GM19468 (cell line): ENCODE measurements at regions not wholly inside any gene's neighbourhood (a gene's known extent, or its start where the extent isn't known, plus 50 kb on each side); places are given as distances from the start of the nearest gene placed in this dataset.
"Not testable (repeated sequence)": the region's sequence is repeated elsewhere in the genome, so short reads cannot be mapped to it uniquely, and the experiment has no call there.

ENCODE experiments used
- ATAC-seq: cut with Tn5 transposase; IDR thresholded peaks from one replicate; pipeline ENCODE4 v1.9.1; 2021; ENCODE audit warnings: mild to moderate bottlenecking, moderate library complexity, moderate number of reproducible peaks; ENCODE audit not compliant: unreplicated experiment; ENCODE audit errors: extremely low read depth

GRCh38 chr18:72991379-72991778 is 123.6 kb upstream of the NETO1 start:
- no peak for ATAC-seq

GRCh38 chr18:72987570-72987969 is 119.8 kb upstream of the NETO1 start:
- not testable (repeated sequence) for ATAC-seq

GRCh38 chr18:72986103-72986502 is 118.3 kb upstream of the NETO1 start:
- no peak for ATAC-seq

DNA sequence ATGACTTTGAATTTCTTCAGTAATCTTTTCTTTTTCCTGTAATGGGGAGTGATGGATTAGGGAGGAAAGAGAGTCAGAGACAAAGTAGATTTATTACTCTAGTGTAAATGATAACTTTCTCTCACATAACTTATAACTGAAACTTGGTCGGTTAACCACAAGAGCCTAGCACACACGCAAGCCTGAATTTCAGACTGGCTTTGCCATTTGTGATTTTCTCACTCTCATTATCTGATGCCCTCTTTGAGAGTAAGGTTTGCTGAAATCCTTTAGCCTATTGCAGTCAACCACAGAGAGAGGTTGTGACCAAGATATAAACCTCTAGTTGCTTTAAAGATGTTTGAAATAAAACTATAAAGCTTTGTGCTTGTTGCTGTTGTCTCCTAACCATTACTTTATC is 117.9 kb upstream of the NETO1 start:
- ATAC-seq = no peak

DNA sequence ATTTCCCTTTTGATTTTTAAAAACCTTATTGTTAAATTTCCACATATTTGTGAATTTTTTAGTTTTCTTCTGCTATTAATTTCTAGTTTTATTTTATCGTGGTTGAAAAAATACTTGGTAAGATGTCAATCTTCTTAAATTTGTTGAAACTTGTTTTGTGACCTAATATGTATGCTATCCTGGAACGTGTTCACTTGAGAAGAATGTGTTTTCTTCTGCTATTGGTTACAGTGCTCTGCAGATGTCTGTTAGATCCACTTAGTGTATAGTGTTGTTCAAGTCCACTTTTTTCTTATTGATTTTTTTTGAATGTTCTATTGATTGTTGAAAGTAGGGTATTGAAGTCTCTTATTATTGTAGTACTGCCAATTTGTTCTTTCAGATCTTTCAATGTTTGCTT is 116.5 kb upstream of the NETO1 start:
- no peak for ATAC-seq

DNA sequence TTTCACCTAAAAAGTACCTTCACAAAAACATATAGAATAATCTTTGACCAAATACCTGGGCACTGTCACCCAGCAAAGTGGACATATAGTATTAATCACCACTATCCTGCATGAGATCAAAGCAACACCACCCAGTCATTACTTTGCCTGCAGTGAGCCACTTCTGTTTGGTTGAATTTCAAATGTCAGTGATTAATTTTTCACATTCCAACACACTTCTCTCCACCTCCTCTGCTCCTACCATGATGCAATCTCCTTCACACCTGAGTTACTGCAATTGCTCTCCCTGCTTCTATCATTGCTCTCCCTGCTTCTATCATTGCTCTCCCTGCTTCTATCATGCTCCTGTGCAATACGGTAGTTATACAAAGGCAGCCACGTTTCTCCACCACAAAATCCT is 106.1 kb upstream of the NETO1 start:
- ATAC-seq = no peak

- no peak for ATAC-seq
Measured at GRCh38 chr18:72965616-72966015, 97.8 kb upstream of the NETO1 start.

- ATAC-seq = not testable (repeated sequence)
Measured at GRCh38 chr18:72958195-72958594, 90.4 kb upstream of the NETO1 start.

GRCh38 chr18:72948439-72948838 is 80.7 kb upstream of the NETO1 start:
- ATAC-seq = no peak

GRCh38 chr18:72942766-72943165 is 75.0 kb upstream of the NETO1 start:
- ATAC-seq = no peak

GRCh38 chr18:72940986-72941385 is 73.2 kb upstream of the NETO1 start:
- ATAC-seq = no peak

DNA sequence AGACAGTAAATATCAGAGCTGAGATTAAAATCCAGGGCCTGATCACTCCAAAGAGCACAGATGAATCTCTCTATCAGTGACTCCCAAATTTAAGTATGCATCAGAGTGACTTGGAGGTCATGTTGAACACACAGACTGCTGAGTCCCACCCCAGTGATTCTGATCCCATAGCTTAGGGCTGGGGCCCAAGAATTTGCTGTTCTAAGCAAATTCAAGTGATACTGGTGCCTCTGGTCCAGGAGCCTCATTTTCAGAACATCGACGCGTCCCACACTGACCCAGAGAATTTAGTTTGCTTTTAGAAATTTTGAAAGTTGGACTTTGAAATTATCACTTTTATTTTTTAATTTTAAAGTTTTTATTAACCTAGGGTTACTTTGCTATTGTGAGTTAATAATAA is 72.7 kb upstream of the NETO1 start:
- ATAC-seq = no peak

GRCh38 chr18:72935744-72936143 is 68.0 kb upstream of the NETO1 start:
- ATAC-seq = no peak

- no peak for ATAC-seq
Measured at GRCh38 chr18:72922895-72923294, 55.1 kb upstream of the NETO1 start.
